ENCODE measurements at regions not wholly inside any gene's neighbourhood (a gene's known extent, or its start where the extent isn't known, plus 50 kb on each side); places are given as distances from the start of the nearest gene placed in this dataset.

- no peak for DNase-seq
Measured at GRCh38 chr13:90395846-90396245, 951.6 kb upstream of the MIR17HG start.

GRCh38 chr13:90396266-90396665 lies 951.2 kb upstream of the MIR17HG start:
- no peak for DNase-seq

GRCh38 chr13:90397503-90397902 lies 950.0 kb upstream of the MIR17HG start:
- DNase-seq: no peak

GRCh38 chr13:90400372-90400771 lies 947.1 kb upstream of the MIR17HG start:
- no peak for DNase-seq

DNA sequence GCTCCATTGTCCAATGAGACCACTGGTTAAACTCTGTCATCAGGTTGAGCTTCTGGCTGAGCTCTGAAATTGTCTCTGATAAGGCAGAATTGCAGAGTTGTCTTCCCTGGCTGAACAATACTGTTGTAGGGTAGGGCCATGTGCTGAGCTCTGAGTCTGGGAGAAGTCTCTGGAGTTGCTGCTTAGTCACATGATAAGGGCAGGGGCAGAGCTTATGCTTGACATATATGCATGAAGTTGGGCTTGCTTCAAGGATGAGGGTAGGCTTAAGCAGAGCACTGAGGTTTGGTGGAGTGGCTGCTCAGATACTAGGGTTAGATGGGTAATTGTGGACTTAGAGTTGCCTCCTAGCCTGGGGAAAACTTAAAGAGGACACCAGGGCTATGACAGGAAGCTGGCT lies 946.3 kb upstream of the MIR17HG start:
- no peak for DNase-seq

- no peak for DNase-seq
Measured at GRCh38 chr13:90402102-90402501, 945.4 kb upstream of the MIR17HG start.

GRCh38 chr13:90402613-90403012 lies 944.9 kb upstream of the MIR17HG start:
- DNase-seq: no peak

DNA sequence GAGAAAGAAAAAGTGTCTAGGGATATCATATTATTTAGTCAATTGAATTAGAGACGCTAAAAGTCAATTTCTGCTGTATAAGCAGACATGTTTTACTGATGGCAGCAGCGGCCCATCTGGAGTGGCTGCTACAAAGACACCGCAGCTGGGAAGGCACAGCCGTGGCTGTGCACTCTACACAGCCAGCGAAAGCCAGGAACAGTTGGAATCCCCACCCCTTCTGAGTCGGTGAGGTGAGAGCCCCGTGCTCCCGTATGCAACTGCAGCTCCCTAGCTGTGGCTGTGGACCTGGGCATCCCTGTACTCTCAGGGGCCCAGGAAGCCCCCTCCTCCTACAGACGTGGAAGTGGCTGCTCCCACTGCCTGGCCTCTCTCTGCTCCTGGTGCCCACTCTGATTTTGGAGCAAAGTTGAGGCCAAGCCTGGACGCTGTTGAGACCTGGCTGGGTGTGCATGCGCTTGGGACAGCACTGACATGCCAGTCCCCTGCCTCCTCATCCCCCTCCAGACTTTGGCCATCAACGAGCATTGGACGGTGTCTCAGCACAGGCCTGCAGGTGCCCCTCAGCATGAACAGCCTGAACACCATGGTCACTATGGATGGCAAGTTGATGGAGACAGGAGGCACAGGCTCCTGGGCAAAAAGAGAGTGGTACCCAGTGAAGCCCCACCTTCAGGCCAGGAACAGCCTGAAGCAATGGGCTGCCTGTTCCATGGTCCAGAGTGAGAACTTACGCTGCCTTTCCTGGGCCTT lies 944.0 kb upstream of the MIR17HG start:
- DNase-seq: no peak

GRCh38 chr13:90405301-90405700 lies 942.2 kb upstream of the MIR17HG start:
- no peak for DNase-seq

GRCh38 chr13:90412980-90413379 lies 934.5 kb upstream of the MIR17HG start:
- DNase-seq: no peak

DNA sequence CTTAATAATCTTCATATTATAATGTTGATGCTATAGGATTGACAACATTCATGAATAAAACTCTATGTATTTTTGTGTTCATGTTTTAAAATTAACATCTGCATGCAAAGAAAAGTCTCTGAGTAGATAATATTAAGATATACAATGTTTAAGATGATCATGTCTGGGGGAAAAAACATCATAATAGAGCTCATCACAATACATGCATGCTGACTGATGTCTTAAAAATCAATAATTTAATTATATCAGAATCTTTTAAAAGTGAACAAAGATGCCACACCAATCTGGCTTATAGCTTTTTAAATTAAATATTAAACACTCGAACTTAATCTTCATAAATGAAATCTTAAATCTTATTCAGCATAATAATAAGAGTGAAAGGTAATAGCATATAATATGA lies 933.9 kb upstream of the MIR17HG start:
- no peak for DNase-seq

- no peak for DNase-seq
Measured at GRCh38 chr13:90414691-90415596, 932.5 kb upstream of the MIR17HG start.

- DNase-seq: no peak
Measured at GRCh38 chr13:90415902-90416301, 931.6 kb upstream of the MIR17HG start.

GRCh38 chr13:90416519-90416918 lies 931.0 kb upstream of the MIR17HG start:
- no peak for DNase-seq

- DNase-seq: no peak
Measured at GRCh38 chr13:90416938-90417337, 930.5 kb upstream of the MIR17HG start.

GRCh38 chr13:90420683-90421082 lies 926.8 kb upstream of the MIR17HG start:
- DNase-seq: no peak

- no peak for DNase-seq
Measured at GRCh38 chr13:90427322-90428272, 919.9 kb upstream of the MIR17HG start.

DNA sequence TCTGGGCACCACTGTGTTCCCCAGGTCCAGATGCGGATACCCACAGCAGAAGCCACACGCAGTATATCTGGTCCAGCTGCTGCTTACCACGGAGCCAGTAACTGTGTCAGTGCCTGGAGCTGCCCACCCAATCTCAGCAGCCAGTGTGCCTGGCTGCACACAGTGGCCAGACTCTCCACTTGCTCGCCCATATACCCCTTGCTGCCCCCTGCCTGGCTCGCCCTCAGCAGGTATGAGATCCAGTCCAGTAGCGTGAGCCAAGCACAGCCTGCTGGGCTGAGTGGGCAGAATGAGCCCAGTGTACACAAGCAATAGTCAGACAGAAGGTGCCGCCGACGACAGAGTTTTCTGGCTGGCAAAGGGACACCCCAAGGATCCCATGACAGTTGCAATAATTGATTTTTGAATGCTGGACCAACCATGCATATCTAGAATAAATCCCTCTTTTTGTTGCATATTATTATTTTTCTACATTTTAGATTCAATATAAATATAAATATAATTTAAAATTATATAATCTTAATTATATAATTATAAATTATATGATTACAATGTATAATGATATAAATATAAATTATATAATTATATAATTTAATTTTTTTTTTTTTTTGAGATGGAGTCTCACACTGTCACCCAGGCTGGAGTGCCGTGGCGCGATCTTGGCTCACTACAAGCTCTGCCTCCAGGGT lies 918.8 kb upstream of the MIR17HG start:
- no peak for DNase-seq

DNA sequence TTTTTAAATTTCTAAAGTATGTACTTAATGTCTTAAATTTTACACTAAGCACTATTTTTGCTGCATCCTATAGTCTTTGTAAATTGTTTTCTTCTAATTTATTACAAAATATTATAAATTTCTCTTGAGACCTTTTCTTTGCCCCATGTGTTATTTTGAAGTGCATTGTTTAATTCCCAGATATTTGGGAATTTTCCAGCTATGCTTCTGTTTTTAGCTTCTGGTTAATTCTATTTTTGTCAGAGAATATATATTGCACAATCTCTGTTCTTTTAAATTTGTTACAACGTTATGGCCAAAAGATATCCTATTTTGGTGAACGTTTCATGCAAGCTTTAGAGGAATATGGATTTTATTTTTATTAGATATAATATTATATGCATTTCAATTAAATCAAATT lies 917.4 kb upstream of the MIR17HG start:
- no peak for DNase-seq

DNA sequence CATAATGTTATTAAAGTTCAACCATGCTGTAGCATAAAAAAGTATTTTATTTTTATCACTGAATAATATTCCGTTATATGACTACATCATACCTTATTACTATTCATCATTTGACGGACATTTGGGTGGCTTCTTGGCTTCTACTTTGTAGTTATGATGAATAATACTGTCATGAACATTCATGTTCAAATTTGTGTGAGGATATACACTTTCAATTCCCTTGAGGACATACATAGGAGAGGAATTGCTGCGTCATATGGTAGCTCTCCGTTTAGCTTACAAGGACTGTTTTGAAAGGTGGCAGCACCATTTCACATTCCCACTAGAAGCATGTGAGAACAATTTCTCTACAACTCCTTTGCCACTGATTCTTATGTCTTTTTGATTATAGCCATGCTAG lies 910.8 kb upstream of the MIR17HG start:
- DNase-seq: no peak

GRCh38 chr13:90438576-90438975 lies 908.9 kb upstream of the MIR17HG start:
- no peak for DNase-seq

DNA sequence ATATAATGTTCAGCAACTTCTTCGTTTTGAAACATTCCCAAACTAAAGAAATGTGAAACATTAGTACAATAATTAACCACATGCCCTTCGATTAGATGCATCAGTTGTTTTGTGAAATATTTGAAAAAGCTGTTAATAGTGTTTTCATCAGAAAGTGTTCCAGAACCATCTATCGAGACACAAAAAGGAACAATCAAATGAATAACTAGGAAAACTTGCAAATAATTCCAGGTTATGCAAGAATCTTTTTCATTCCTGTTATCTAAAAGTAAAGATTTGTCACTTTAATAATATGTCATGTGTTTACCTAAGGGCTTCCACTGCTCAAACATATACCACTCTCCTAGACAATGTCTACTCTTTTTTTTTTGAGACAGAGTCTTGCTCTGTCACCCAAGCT lies 904.2 kb upstream of the MIR17HG start:
- DNase-seq: no peak

All from cerebellar nuclear complex (tissue), 1 donor.